Gastroesophageal sphincter (tissue), 4 donors: ENCODE measurements at regions not wholly inside any gene's neighbourhood (a gene's known extent, or its start where the extent isn't known, plus 50 kb on each side); places are given as distances from the start of the nearest gene placed in this dataset.

ENCODE experiments used
- ATAC-seq: fragments of 150-250 bp; one replicate; pipeline ENCODE4 v1.9.1; 2016; ENCODE audit warnings: mild to moderate bottlenecking, moderate library complexity
- H3K27ac ChIP-seq, 4 donors: fragments of 200-600 bp; sonication (generic) in 3 of 4; 1 replicate in 3 of 4; 2 replicates in 1 of 4; pipeline ENCODE4 v1.5.1; 2016 to 2019
- H3K27me3 ChIP-seq: fragments of 200-600 bp; sonication (generic); one replicate; pipeline ENCODE4 v1.5.1; 2019
- H3K36me3 ChIP-seq, 2 donors: fragments of 200-600 bp; sonication (generic); one replicate each; pipeline ENCODE4 v1.5.1; 2019; ENCODE audit warnings: control low read depth in 1 of 2
- H3K4me1 ChIP-seq, 3 donors: fragments of 200-600 bp; sonication (generic); 1 replicate in 2 of 3; 2 replicates in 1 of 3; pipeline ENCODE4 v1.5.1; 2016 to 2019; ENCODE audit warnings: control low read depth in 2 of 3
- H3K4me3 ChIP-seq, 2 donors: fragments of 200-600 bp; sonication (generic); one replicate each; pipeline ENCODE4 v1.5.1; 2019; ENCODE audit warnings: mild to moderate bottlenecking in 1 of 2, moderate library complexity in 1 of 2
- H3K9me3 ChIP-seq, 3 donors: fragments of 200-600 bp; sonication (generic); one replicate each; pipeline ENCODE4 v1.5.1; 2017 to 2019; ENCODE audit warnings: control low read depth in 2 of 3
- EP300 ChIP-seq: sonication (generic); formaldehyde crosslinking; IDR thresholded peaks from one replicate; pipeline ENCODE4 v1.6.1; 2017; ENCODE audit warnings: antibody characterized with exemption, mild to moderate bottlenecking
- POLR2A ChIP-seq, 2 donors: fragments of 450-650 bp; IDR thresholded peaks; one replicate each; pipeline ENCODE4 v1.6.1; 2017; ENCODE audit warnings: antibody characterized with exemption in 2 of 2, mild to moderate bottlenecking in 2 of 2, moderate library complexity in 1 of 2
- POLR2AphosphoS5 ChIP-seq: sonication (generic); formaldehyde crosslinking; IDR thresholded peaks from one replicate; pipeline ENCODE4 v1.6.1; 2017; ENCODE audit warnings: antibody characterized with exemption
- WGBS, 2 donors: methylation state at CpG; one replicate each; pipeline ENCODE4 v1.1.5; 2018; ENCODE audit warnings: low coverage in 1 of 2; 5-methylcytosine and 5-hydroxymethylcytosine counted together
- TF ChIP-seq, protein P1 (sequence below), 4 experiments: fragments of 200-600 bp in 2 of 4; fragments of 450-650 bp in 2 of 4; sonication (generic) in 1 of 4; IDR thresholded peaks; one replicate each; pipeline ENCODE4 v1.5.1; 2017 to 2019; ENCODE audit warnings: antibody characterized with exemption in 4 of 4, mild to moderate bottlenecking in 2 of 4, moderate library complexity in 2 of 4

DNA sequence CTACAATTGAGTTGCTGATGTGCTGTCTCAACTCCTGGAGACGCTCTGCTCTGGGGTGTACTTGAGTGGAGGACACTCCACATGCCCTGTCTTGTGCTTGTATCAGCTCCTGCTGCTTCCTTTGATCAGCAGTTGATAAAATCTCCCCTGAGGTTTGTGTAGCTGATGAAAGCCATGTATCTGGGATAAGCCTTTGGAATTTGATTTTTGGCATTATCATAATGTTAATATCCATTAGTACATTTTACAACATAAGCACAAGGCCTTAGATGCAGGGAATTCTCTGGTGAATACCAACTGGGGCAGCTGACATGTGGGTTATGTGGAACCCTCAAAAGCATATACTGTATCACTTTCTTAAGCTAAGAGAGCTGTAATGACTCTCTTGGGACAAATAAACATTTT lies 222.7 kb upstream of the ITGA4 start:
- H3K9me3 ChIP-seq = no peaks in the 10 kb centered on the region
- no peaks in the 10 kb centered on the region for H3K27me3 ChIP-seq
- ATAC-seq = no peak
- no peaks in the 10 kb centered on the region for H3K36me3 ChIP-seq
- TF ChIP-seq EP300 (no peak), POLR2A (IDR thresholded peaks at IDR 0.05) (no peak), POLR2AphosphoS5 (no peak)
- TF ChIP-seq, protein P1, sequence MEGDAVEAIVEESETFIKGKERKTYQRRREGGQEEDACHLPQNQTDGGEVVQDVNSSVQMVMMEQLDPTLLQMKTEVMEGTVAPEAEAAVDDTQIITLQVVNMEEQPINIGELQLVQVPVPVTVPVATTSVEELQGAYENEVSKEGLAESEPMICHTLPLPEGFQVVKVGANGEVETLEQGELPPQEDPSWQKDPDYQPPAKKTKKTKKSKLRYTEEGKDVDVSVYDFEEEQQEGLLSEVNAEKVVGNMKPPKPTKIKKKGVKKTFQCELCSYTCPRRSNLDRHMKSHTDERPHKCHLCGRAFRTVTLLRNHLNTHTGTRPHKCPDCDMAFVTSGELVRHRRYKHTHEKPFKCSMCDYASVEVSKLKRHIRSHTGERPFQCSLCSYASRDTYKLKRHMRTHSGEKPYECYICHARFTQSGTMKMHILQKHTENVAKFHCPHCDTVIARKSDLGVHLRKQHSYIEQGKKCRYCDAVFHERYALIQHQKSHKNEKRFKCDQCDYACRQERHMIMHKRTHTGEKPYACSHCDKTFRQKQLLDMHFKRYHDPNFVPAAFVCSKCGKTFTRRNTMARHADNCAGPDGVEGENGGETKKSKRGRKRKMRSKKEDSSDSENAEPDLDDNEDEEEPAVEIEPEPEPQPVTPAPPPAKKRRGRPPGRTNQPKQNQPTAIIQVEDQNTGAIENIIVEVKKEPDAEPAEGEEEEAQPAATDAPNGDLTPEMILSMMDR (IDR thresholded peaks at IDR 0.05) = no peak
- no peaks in the 10 kb centered on the region for H3K4me1 ChIP-seq
- H3K27ac ChIP-seq = no peak overlapping the region
- no peak overlapping the region for H3K4me3 ChIP-seq
- 80 to 100% methylated on average over 1 of the region's 1 CpG for WGBS, 2 donors

DNA sequence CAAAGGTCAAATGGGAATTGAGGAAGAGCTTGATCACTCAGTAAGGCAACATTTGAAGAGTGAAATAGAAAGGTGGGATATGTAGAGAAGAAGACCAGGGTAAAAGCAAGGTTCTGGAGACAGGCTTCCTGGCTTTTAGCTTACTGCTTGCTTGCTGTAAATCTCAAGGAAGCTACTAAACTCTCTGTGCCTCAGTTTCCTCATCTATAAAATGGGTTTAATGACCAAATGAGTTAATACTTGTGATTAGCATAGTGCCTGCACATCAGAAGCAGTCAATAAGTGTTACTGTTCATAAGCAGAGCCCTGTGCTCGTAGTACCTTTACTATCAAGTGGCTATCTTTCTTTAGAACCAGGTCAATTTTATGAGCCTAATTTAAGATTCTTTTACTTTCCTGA lies 222.2 kb upstream of the ITGA4 start:
- TF ChIP-seq POLR2AphosphoS5 (no peak), EP300 (no peak), POLR2A (IDR thresholded peaks at IDR 0.05) (no peak)
- TF ChIP-seq, protein P1 (IDR thresholded peaks at IDR 0.05) = no peak

DNA sequence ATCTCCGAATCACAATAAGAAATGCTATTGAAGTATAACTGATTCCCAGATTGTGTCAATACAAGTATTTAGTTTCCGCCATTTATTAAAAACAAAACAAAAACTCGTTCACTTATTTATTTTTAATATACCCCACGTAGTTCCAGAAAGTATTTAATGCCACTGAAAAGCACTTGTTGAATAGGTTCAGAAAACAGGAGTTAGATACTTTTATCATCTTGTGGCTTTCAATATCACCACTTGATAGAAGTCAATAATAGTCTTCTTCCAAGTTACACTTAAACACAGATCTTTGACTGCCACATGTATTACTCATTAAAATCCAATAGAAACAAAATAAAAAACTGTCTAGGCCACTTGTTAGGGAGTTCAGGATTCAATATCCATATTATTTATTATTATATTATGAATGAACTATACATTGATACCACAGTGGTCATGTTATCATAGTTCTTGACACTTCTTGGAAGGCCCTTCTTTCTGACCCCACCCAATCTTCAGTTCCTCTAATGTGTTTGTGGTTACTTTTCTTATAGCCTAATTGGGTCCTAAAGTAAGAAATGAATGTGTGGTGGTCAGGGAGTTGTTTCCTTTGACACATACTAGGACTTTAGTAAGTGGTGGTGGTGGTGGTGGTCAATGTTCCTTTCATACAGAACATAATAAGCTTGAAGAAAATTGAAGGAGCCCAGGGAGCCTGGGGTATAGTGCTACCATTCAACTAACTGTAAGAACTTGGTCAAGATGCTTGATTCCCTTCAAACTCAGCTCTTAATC lies 221.3 kb upstream of the ITGA4 start:
- 74 to 87% methylated on average over 4 of the region's 4 CpGs for WGBS, 2 donors
- Histone ChIP-seq H3K36me3 (no peaks in the 10 kb centered on the region), H3K4me3 (no peak overlapping the region), H3K27me3 (no peaks in the 10 kb centered on the region), H3K27ac (no peak overlapping the region), H3K4me1 (no peaks in the 10 kb centered on the region), H3K9me3 (no peaks in the 10 kb centered on the region)
- TF ChIP-seq POLR2AphosphoS5 = no peak
- TF ChIP-seq EP300 = no peak
- ATAC-seq = no peak

More for the DNA sequence above, 222.2 kb upstream of the ITGA4 start:
- no peak overlapping the region for H3K4me3 ChIP-seq
- ATAC-seq = no peak
- WGBS, 2 donors = 94 to 100% methylated on average over 1 of the region's 1 CpG
- H3K9me3 ChIP-seq = no peaks in the 10 kb centered on the region
- H3K27ac ChIP-seq = no peak overlapping the region
- H3K27me3 ChIP-seq = no peaks in the 10 kb centered on the region
- H3K4me1 ChIP-seq = no peaks in the 10 kb centered on the region
- no peaks in the 10 kb centered on the region for H3K36me3 ChIP-seq

GRCh38 chr2:181239201-181239799 lies 217.9 kb upstream of the ITGA4 start:
- Histone ChIP-seq H3K27ac (no peak overlapping the region), H3K27me3 (no peaks in the 10 kb centered on the region), H3K36me3 (no peaks in the 10 kb centered on the region), H3K9me3 (no peaks in the 10 kb centered on the region), H3K4me1 (no peaks in the 10 kb centered on the region), H3K4me3 (no peak overlapping the region)
- ATAC-seq = no peak
- 63 to 83% methylated on average over 2 of the region's 2 CpGs for WGBS, 2 donors
- TF ChIP-seq EP300 = no peak
- TF ChIP-seq, protein P1 (IDR thresholded peaks at IDR 0.05) = no peak
- TF ChIP-seq POLR2A (IDR thresholded peaks at IDR 0.05) = no peak
- no peak for TF ChIP-seq POLR2AphosphoS5

DNA sequence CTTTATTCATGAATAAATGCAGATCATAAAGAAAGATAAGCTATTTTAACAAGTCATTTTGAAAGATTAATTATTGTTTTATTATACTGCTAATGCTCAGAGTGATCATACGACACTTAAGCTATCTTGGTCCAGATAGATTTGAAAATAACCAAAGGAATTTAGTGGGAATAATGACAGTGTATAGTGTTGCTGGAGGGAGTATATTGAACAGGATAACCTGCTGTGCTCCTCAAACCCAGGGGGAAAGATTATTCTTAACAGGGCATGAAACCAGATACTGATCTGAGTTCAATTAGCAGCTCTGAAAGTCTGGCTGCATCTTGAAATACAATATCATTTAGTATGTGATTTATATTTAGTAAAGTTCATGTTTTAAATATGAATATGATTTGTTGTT lies 216.3 kb upstream of the ITGA4 start:
- no peaks in the 10 kb centered on the region for H3K4me1 ChIP-seq
- no peak overlapping the region for H3K4me3 ChIP-seq
- 75 to 91% methylated on average over 1 of the region's 1 CpG for WGBS, 2 donors
- H3K27ac ChIP-seq = no peak overlapping the region
- TF ChIP-seq POLR2AphosphoS5 = no peak
- TF ChIP-seq, protein P1 (IDR thresholded peaks at IDR 0.05) = no peak
- no peak for TF ChIP-seq EP300
- TF ChIP-seq POLR2A (IDR thresholded peaks at IDR 0.05) = no peak
- ATAC-seq = no peak
- no peaks in the 10 kb centered on the region for H3K27me3 ChIP-seq
- no peaks in the 10 kb centered on the region for H3K9me3 ChIP-seq
- H3K36me3 ChIP-seq = no peaks in the 10 kb centered on the region
